ENCODE measurements at regions not wholly inside any gene's neighbourhood (a gene's known extent, or its start where the extent isn't known, plus 50 kb on each side); places are given as distances from the start of the nearest gene placed in this dataset.

GRCh38 chr1:9179463-9180110 lies 50.7 kb upstream of the GPR157 start:
- no peak for TF ChIP-seq POLR2A (IDR thresholded peaks at IDR 0.05)
- no peak for TF ChIP-seq CTCF (IDR thresholded peaks at IDR 0.05)

All from testis (tissue), 2 donors.